GM23248 (cell line): ENCODE measurements at regions not wholly inside any gene's neighbourhood (a gene's known extent, or its start where the extent isn't known, plus 50 kb on each side); places are given as distances from the start of the nearest gene placed in this dataset.

Experiments
- EZH2 ChIP-seq: fragments of 200-600 bp; sonication (generic); IDR thresholded peaks from 2 replicates; pipeline ENCODE4 v1.6.1; 2018; ENCODE audit warnings: antibody characterized with exemption, mild to moderate bottlenecking; ENCODE audit not compliant: insufficient read depth, poor library complexity, severe bottlenecking
- EZH2phosphoT487 ChIP-seq: fragments of 200-600 bp; sonication (generic); IDR thresholded peaks from 2 replicates; pipeline ENCODE4 v1.6.1; 2018; ENCODE audit warnings: antibody characterized with exemption, moderate library complexity, mild to moderate bottlenecking, low read depth; ENCODE audit not compliant: insufficient read depth

- no peak for TF ChIP-seq EZH2phosphoT487
- TF ChIP-seq EZH2 = no peak
These were observed 602.6 kb upstream of the DAB2 start for GRCh38 chr5:40027400-40027799.
